ENCODE measurements at regions not wholly inside any gene's neighbourhood (a gene's known extent, or its start where the extent isn't known, plus 50 kb on each side); places are given as distances from the start of the nearest gene placed in this dataset.

DNA sequence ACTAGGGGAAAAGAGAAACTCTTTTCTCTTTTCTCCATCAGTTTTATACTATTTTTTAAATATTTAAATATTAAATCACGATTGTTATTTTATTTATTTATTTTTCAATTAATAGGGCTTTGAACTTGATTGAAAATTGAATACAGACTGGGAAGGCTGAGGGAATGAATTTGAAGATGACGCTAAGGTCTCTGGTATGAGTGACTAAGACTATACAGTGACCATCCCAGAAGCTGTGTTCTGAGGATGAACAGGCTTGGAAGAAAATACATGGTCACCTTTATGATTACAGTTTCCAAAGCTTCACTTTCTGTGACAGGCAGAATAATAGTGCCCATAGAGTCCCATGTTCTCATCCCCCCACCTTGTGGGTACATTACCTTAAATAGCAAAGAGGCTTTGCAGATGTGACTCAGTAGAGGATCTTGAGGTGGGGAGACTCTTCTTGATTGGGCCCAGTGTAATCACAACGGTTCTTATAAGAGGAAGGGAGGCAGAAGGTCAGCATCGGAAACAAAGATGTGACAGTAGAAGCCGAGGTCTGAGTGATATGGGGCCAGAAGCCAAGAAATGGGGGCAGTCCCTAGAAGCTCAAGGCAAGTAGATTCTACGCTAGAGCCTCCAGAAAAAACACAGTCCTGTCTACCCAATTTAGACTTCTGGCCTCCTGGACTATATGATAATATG, 51.0 kb upstream of the LPP start:
- TF ChIP-seq, protein P1, sequence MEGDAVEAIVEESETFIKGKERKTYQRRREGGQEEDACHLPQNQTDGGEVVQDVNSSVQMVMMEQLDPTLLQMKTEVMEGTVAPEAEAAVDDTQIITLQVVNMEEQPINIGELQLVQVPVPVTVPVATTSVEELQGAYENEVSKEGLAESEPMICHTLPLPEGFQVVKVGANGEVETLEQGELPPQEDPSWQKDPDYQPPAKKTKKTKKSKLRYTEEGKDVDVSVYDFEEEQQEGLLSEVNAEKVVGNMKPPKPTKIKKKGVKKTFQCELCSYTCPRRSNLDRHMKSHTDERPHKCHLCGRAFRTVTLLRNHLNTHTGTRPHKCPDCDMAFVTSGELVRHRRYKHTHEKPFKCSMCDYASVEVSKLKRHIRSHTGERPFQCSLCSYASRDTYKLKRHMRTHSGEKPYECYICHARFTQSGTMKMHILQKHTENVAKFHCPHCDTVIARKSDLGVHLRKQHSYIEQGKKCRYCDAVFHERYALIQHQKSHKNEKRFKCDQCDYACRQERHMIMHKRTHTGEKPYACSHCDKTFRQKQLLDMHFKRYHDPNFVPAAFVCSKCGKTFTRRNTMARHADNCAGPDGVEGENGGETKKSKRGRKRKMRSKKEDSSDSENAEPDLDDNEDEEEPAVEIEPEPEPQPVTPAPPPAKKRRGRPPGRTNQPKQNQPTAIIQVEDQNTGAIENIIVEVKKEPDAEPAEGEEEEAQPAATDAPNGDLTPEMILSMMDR (conservative IDR thresholded peaks at IDR 0.05), result no peak
- no peak for TF ChIP-seq ZFX (IDR thresholded peaks at IDR 0.05)
